GM12873 (cell line): ENCODE measurements at regions not wholly inside any gene's neighbourhood (a gene's known extent, or its start where the extent isn't known, plus 50 kb on each side); places are given as distances from the start of the nearest gene placed in this dataset.

Experiments used
- CTCF ChIP-seq: IDR thresholded peaks from 2 replicates; pipeline ENCODE4 v1.5.1; 2012; ENCODE audit warnings: low read depth, mild to moderate bottlenecking, moderate library complexity, low read length, control low read depth; ENCODE audit not compliant: insufficient read depth; ENCODE audit errors: missing control alignments

GRCh38 chr14:62029569-62029924 lies 267.3 kb downstream of the SNAPC1 start:
- no peak for TF ChIP-seq CTCF

GRCh38 chr14:62030387-62030786 lies 268.2 kb downstream of the SNAPC1 start:
- no peak for TF ChIP-seq CTCF

GRCh38 chr14:62031504-62031903 lies 269.3 kb downstream of the SNAPC1 start:
- no peak for TF ChIP-seq CTCF

GRCh38 chr14:62053188-62053587 lies 291.0 kb downstream of the SNAPC1 start:
- no peak for TF ChIP-seq CTCF

GRCh38 chr14:62056789-62057188 lies 294.6 kb downstream of the SNAPC1 start:
- TF ChIP-seq CTCF, result no peak

- TF ChIP-seq CTCF, result no peak
Observed at GRCh38 chr14:62062645-62063044, 300.4 kb downstream of the SNAPC1 start.

GRCh38 chr14:62064751-62065323 lies 302.6 kb downstream of the SNAPC1 start:
- TF ChIP-seq CTCF, result no peak
